GM19438 (cell line): ENCODE measurements at regions not wholly inside any gene's neighbourhood (a gene's known extent, or its start where the extent isn't known, plus 50 kb on each side); places are given as distances from the start of the nearest gene placed in this dataset.

ENCODE experiments used
- ATAC-seq: cut with Tn5 transposase; IDR thresholded peaks from one replicate; pipeline ENCODE4 v1.9.1; 2021; ENCODE audit warnings: low read depth; ENCODE audit not compliant: unreplicated experiment

- no peak for ATAC-seq
These were observed 66.3 kb upstream of the C1QTNF7 start for GRCh38 chr4:15361529-15361928.

- no peak for ATAC-seq
These were observed 65.3 kb upstream of the C1QTNF7 start for GRCh38 chr4:15362541-15362940.

- ATAC-seq = no peak
These were observed 63.6 kb upstream of the C1QTNF7 start for GRCh38 chr4:15364183-15364582.

GRCh38 chr4:15365641-15366040 is 62.2 kb upstream of the C1QTNF7 start:
- no peak for ATAC-seq

- no peak for ATAC-seq
These were observed 61.1 kb upstream of the C1QTNF7 start for GRCh38 chr4:15366721-15367120.

- no peak for ATAC-seq
These were observed 59.0 kb upstream of the C1QTNF7 start for GRCh38 chr4:15368856-15369255.

GRCh38 chr4:15370296-15370695 is 57.5 kb upstream of the C1QTNF7 start:
- ATAC-seq = no peak

GRCh38 chr4:15373363-15373762 is 54.5 kb upstream of the C1QTNF7 start:
- ATAC-seq = no peak

- ATAC-seq = no peak
These were observed 53.2 kb upstream of the C1QTNF7 start for GRCh38 chr4:15374656-15375055.

- no peak for ATAC-seq
These were observed 52.2 kb upstream of the C1QTNF7 start for GRCh38 chr4:15375667-15376066.

GRCh38 chr4:15376145-15376544 is 51.7 kb upstream of the C1QTNF7 start:
- no peak for ATAC-seq

GRCh38 chr4:15376594-15376993 is 51.2 kb upstream of the C1QTNF7 start:
- ATAC-seq = no peak
